NCI-H146 (cell line): ENCODE measurements at regions not wholly inside any gene's neighbourhood (a gene's known extent, or its start where the extent isn't known, plus 50 kb on each side); places are given as distances from the start of the nearest gene placed in this dataset.

ENCODE experiments used
- DNase-seq: peaks from one replicate; lab custom pipeline; 2025; lab: John Stamatoyannopoulos, UW

DNA sequence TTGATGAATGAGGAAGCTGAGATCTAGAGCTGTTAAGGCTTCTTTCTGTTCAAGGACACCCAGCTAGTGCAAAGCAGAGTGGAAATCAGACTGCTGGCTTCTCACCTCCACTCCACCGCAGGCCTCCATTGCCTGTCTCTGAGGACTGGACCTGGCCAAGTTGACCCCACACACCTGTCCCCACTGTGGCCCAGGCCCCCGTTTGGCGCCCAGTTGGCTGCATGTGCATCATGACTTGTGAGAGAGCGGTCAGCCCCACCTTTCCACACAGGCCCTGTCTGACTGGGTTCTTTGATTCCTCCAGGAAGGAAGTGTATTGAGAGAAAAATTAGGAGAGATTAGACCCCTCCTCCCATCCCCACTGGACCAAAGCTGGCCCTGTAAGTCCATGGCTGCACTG is 206.3 kb upstream of the TLE3 start:
- DNase-seq: no peak

DNA sequence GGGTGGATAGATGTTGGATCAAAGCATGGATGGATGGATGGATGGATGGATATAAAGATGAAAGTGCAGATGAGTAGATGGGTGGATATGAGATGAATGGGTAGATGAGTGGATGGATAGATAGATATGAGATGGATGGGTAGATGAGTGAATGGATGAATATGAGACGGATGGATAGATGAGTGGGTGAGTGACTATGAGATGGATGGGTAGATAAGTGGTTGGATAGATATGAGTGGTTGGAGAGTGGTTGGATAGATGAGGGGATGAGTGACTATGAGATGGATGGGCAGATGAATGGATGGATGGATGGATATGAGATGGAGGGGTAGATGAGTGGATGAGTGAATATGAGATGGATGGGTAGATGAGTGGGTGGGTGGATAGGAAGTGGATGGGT is 204.6 kb upstream of the TLE3 start:
- no peak for DNase-seq

DNA sequence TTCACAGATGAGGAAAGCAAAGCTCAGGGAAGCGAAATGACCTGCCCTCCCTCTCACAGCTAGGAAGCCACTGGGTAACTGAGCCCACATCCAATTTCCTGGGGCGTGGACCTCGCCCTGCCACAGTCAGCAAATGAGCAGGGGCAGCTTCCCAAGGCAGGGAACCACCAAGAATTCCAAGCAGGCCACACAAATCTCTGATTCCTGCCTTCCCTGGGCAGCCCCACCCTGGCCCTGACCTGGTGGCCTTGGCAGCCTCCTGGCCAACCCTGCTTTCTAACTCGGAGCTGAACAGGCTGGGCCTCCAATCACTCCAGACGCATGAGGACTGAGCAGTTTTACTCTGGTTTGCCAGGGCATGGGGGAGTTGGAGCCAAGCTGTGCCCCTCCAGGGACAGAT is 203.7 kb upstream of the TLE3 start:
- DNase-seq: no peak

DNA sequence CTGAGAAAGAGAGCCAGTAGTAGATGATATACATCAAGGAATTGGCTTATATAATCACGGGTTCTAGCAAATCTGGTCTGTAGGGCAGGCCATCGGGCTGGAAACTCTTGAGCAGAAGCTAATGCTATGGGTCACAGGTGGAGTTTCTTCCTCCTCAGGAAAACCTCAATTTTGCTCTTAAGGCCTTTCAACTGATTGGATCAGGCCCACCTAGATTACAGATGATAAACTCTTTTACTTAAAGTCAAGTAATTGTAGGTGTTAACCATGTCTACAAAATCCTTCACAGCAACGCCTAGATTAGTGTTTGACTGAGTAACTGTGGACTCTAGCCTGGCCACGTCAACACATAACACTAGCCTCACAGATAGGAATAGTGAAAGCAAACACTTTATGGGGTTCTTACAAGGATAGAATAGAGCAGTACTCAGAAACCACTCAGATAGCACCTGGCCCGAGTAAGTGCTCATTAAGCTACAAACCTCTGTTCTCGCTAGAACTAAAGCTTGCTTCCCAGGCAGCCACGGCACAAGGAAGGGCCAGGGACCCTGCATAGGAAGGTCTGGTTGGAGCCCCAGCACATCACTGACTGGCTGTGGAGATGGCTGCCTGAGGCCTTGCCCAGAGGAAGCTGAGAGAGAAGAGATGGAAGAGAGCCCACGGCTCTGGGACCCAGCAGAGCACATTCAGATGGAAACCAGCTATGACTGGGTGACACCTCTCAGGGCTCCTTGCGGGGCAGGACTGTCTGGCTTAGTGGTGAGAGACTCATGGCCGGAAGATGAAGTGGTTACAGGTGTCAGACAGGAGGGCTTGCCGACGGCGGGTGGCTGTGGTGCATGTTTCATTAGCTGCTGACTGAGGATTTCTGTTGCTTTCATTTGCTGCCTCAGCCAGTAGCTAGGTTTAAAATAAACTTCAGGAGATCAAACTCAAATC is 202.5 kb upstream of the TLE3 start:
- DNase-seq: no peak

DNA sequence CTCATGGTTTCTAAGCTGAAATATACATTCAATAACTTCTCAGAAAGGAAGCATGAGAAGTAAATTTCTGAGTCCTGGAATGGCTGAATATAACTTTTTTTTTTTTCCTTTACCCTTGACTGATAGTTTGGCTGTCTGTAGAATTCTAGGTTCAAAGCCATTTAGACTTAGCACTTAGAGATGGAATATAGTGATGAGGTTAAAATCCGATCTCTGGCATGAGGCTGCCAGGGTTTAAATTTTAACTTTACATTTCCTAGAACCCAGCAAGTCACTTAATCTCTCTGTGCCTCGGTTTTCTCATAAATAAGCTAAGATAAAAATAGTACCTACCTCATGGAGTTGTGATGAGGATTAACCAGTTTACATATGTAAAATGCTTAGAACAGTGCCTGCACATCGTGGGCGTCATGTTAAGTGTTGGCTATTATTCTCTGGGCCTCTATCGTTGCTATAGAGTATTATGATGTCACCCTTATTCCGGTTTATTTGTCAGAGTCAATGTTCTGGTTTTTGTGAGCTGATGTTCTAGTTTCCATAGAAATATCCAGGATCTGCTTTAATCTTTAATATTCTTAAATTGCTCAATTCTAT is 199.8 kb upstream of the TLE3 start:
- no peak for DNase-seq

DNA sequence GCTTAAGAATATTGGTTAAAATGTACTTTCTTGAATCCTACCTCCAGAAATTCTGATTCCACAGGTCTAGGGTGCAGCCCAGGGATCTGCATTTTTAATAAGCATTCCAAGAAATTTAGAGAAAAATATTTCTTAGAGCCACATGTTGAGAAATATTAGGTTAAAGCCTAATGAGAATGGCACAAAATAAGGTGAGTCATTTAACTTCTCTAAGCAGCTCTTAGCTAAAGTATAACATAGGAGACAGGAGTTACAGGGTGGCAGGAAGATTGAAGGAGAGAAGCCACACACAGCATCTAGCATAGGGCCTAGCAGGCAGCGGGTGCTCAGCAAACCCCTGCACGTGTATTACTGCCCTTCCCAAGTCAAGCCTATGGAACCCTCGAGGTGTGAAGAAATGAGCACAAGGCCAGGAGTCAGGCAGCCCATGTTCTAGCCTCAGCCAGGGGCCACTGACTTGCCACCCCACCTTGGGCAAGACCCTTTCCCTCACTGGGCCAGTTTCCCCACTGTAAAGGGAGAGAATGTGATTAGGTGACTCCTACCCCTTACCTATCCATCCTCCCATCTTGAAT is 197.1 kb upstream of the TLE3 start:
- DNase-seq: no peak

DNA sequence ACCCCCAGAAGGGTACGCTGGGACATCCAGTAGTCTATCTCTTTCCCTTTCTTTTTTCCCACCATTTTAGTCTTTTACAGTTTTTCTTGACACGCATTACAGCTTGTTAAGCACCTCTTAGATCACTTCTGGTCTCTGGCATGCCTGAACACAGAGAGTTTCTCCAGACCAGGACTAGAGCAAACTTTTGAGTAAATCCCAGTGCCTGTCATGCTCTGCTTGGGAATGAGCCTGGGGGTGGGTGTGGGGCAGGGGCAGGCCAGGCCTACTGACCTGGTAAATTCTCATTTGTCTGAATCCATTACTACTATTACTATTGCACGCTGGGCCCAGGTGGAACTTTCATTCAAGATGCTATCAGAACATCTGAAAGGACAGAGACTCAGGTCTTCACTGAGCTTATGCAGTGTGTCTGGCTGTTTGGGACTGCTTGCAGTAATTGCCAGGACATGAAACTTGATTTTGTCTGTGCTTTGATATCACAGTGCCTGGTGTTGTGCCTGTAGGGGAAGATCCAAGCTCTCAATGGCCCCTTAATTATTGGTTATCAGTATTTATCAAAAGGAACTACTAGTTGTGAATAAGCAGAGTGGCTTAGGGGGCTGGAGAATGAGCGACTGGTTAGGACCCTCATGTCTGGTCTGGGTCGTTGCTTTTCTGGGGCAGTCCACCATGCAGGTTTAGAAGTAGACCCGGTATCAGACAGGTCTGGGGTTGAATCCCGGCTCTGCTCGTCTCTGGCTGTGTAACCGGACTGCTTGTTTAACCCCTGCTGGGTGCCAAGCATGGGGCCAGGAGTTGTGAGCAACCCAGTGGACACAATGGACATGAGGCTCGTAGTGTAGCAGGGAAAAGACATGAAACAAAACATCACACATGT is 196.1 kb upstream of the TLE3 start:
- DNase-seq: no peak

DNA sequence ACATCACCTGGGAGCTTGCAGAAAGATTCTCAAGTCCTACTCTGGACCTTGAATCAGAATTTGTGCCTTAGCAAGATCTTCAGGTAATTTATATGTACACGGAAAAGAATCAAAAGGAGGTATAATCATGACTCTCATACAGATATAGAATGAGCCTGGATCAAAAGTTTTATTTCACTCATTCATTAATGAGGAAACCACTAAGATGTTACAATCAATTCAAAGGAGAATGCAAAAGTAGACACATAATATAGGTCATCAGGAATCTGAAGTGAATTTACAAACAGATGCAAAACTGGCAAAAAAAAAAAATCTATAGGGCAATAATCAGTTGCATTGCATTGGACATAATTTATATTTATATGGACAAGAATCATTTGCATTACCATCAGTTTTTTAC is 195.4 kb upstream of the TLE3 start:
- no peak for DNase-seq

DNA sequence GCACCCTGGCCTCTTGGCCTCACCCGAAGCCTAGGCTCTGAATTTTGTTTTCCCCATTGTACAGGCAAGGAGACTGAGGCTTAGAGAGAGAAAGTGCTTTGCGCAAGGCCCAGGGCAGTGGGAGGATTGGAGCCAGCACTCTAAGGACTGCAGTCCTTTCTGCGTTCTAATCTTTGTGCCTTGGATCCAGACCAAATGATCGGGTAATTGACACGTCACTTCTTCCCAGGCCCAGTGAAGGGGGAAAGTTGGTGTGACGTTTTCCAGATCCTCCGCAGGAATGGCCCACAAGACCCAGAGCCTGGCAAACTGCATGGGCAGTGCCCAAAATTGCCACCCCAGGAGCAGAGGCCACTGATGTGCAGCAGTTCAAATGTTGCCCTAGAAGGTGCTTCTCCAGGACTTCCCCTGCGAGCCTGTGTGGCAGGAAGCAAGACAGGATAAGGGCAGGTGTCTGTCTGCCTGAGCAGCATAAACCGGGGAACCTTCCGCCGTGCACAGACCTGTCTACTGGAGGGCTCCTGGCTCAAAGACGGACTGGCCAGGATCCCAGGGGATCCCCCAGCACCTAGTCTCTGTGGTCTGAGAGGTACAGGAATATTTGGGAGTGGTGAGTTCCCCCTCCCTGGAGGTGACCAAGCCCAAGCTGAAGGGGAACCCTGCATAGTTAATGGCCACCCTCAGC is 194.5 kb upstream of the TLE3 start:
- DNase-seq: no peak

DNA sequence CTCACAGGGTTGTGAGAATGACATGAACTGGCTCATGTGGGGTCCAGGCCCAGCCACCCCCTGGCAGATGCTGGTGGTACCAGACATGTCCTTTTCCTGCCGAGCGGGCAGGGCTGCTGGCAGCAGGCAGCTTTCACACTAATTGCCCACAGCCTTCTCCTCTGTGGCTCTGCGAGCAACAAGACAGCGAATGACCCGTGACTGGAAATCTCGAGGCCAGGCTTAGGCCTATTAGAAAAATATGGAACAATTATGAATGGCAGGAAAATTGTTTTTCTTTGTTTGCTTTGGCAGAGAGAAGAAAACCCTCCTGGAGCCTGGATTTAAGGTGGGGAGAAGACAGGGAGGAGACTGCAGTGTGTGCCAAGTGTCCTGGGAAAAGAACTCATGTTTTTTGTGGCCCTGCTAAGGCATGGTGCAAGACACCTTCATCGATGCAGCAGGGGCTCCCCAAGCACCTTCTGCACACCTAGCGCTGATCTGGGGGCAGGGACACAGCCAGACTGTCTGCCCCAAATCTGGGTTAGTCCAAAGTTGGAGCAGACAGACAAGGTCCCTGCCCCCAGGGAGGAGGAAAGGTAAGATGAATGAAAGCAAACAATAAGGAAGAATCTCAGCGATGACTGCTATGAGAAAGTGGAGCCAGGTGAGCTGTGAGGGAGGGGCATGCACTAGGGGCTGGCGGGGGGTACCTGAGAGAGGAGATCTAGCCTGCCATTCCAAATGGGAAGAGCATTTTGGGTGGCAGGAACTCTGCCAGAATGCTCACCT is 193.8 kb upstream of the TLE3 start:
- DNase-seq: no peak

DNA sequence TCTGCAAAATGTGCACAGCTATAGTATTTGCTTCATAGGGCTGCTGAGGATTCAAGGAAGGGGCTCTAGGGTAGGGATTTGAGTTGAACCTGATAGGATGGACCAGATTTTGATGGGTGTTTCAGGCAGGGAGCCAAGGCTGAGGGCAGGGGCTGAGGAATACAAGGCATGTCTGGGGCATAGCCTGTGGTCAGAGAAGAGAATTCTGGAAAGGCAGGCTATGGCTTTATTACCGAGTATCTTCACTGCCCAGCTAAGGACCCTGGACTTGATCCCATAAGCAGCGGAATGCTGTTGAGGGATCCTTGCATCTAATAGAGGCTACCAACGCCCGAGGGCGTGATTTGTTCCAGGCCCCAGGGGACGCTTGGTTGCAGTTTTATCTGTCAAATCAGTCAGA is 193.0 kb upstream of the TLE3 start:
- no peak for DNase-seq

DNA sequence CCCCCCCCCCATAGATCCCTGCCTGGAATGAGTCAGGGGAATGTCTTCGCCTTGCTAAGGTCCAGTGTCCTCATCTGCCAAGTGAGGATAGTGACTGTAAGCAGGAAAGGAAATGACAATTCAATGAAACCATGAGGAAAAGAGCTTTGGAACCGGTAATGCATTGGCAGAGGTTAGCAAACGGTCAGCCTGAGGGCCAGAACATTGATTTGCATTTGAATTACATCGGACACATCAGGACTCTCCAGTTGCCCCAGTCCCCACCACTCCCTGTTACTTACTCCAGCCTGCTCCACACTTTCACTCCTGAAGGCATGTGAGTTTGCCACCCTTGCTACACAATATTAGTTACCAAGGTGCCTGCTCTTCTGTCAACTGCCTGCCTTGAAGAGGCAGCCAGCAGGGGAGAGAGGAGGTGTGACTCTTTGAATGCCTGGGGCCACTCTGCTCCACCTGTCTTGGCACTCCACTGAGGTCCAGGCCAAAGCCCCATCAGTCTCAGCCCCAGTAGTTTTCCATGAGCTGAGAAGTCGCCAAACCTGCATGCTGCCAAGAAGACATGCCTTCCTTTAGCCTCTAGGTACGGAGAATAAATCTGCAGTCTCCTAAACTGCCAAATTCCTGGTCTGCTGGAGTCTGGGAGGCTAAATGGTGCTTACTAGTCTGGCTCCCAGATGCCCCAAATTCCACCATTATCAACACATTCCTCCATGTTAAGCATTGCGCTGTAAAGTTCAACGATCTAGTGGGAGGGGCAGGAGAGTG is 191.7 kb upstream of the TLE3 start:
- no peak for DNase-seq

DNA sequence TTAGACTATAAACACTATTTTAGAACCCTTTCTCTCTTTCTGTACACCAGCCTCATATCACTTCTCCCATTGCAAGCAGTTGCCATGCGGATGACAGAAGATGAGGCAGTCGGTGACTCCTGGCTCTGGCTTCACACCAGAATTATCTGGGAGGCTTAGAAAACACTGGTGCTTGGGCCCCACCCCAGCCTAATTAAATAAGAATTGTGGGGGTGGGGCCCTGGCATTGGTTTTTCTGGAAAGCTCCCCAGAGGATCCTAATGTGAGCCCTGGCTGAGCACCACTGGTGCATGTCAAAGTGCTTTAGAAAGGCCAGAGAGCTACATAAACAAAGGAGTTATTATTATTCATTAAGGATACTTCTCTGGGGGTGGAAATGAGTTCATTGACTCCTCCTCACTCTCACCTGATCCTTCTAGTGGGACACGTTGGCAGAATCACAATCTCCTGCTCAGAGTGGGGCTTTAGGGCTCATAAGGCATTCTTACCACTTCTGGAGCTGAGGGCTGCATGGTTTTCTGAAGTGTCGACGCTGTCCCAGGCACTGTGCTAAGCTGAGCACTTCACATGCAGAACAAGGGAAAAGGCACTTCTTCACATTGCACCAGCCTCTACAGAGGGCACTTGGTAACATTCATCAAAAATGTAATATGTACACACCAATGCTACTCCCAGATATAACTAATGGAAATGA is 188.5 kb upstream of the TLE3 start:
- no peak for DNase-seq

DNA sequence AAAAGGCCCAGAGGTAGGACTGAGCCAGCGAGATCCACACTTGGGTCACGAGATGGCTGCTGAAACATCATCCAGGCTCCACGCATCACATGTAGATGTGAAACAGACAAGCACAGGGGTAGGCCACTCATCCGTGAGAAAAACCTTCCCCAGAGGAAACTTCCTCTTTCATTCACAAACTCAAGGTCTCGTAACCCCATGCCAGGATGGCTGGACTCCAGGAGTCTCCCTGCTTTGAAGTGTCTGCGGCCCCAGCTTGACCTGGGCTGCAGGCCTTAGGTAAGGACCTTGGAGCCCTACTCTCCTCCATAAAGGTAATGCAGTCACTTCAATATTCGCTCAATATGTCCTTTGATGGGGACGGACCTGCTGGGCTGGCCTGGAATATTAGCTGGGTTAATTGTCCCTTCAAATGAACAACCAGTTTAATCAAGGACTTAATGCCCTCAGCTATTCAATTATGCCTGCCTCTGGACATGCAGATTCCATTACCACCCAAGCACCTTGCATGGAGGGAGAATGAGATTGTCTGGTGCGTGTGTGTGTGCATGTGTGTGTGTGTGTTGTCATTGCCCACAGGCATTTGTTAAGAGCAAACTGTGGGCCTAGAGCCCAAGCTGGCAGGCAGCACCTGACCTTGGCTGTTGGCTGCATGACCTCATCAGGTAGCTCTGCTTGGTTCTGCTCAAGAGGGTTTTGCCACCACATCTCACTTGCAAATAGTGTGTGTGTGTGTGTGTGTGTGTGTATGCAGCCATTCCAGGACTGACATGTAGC is 186.9 kb upstream of the TLE3 start:
- peak; percentile 7 for DNase-seq

DNA sequence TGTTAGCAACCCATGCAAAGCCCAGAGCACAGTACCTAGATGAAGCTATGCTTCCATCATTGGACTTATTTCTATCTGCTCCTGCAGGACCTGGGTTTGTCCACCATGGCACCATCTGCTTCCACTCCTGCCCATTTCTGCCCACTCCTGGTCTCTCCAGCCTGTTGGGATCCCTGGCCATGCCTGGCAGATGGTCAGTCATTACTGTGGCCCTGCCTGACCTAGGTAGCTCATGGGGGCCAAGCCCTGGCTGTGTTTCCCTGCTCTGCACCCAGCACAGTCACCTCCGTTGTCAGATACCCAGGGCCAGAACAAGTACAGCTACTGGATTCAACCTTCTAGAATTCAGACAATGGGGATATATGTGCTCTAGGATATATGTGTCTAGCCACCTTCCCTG is 185.8 kb upstream of the TLE3 start:
- no peak for DNase-seq

DNA sequence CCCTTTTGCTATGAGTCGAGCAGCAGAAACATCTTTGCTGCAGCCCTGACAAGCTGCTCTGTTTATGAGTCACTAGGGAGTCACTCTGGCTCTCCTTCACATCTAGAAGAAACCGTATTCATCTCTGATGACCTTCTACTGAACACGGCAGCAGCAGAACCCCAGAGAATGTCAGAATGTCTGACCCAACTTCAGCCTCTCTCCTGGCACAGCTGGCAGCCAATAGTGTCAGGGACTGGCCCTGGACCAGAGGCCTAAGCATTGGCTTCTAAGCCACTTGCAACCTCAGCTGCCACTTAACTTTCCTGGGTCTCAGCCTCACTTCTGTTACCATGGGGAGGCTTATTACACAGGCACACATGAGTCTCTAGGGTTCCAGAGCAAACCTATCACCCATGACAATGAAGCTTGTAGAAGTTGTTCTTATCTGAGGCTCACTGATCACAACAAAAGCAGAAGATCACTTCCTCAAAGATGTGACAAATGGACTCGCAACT is 184.1 kb upstream of the TLE3 start:
- DNase-seq: no peak

DNA sequence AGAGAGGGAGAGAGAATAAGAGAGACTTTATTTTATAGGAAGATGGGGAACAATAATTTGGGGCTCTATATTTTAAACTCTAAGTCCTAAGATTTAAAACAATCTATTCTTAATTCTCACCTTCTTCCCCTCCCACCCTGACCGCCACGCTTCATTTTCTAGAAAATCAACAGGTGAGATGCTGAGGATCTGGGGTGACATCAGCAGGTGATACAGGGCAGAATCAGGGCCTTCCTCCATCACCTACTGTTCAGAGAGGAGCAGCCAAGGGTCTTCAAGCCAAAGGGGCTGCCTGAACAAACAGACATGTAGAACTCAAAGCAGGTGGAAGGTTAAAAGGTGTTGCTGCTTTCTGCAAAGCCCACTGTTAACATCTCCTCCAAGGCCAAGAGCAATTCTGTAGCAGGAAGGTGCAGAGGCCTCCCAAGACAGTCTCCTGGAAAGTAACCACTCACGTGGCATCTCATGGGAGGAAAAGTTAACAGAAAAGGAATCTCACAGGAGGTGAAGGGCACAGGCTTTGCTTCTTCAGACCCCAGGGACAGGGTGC is 183.6 kb upstream of the TLE3 start:
- DNase-seq: no peak

DNA sequence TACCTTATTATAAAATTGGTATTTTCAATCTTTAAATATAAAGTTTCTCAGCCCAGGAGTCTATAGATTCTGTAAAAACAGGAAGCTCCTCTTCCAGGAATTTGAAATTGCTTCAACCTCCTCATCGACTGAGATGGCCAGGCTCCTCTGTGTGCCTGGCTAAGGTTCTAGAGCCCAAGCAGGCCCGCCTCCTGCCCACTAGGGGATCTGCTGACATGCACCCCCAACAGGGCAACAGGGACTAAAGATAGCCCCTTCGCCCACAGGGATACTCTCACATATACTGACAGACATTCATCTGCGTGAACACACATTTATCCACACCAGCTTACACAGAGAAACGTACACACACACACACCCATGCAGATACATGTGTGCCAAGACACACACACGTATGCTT is 183.1 kb upstream of the TLE3 start:
- DNase-seq: no peak
